Liver (tissue), 3 donors: ENCODE measurements at regions not wholly inside any gene's neighbourhood (a gene's known extent, or its start where the extent isn't known, plus 50 kb on each side); places are given as distances from the start of the nearest gene placed in this dataset.

Experiments used
- CTCF ChIP-seq: fragments of 150-350 bp; IDR thresholded peaks from 2 replicates; pipeline ENCODE4 v1.5.1; 2017; ENCODE audit warnings: improper control_type of control experiment, low read depth, low read length; ENCODE audit not compliant: missing input control
- EGR1 ChIP-seq, 2 donors: IDR thresholded peaks; 2 replicates each; pipeline ENCODE4 v1.6.1; 2016 to 2018; ENCODE audit warnings: antibody characterized with exemption in 2 of 2, low read depth in 2 of 2
- FOXA1 ChIP-seq: IDR thresholded peaks from 2 replicates; pipeline ENCODE4 v1.6.1; 2016; ENCODE audit warnings: antibody characterized with exemption
- GABPA ChIP-seq, 2 donors: IDR thresholded peaks in 1 of 2; conservative IDR thresholded peaks in 1 of 2; 2 replicates each; pipeline ENCODE4 v1.6.1; 2016; ENCODE audit warnings: antibody characterized with exemption in 2 of 2, mild to moderate bottlenecking in 1 of 2, moderate library complexity in 1 of 2
- JUND ChIP-seq, 2 donors: IDR thresholded peaks; 2 replicates each; pipeline ENCODE4 v1.6.1; 2016; ENCODE audit warnings: antibody characterized with exemption in 2 of 2
- MAX ChIP-seq: IDR thresholded peaks from 2 replicates; pipeline ENCODE4 v1.6.1; 2016; ENCODE audit warnings: antibody characterized with exemption
- NR2F2 ChIP-seq: IDR thresholded peaks from 2 replicates; pipeline ENCODE4 v1.6.1; 2016; ENCODE audit warnings: antibody characterized with exemption
- RAD21 ChIP-seq, 2 donors: IDR thresholded peaks; 2 replicates each; pipeline ENCODE4 v1.6.1; 2016; ENCODE audit warnings: antibody characterized with exemption in 2 of 2, mild to moderate bottlenecking in 2 of 2
- REST ChIP-seq: IDR thresholded peaks from 2 replicates; pipeline ENCODE4 v1.6.1; 2016; ENCODE audit warnings: antibody characterized with exemption, mild to moderate bottlenecking
- RXRA ChIP-seq, 2 donors: IDR thresholded peaks; 2 replicates each; pipeline ENCODE4 v1.6.1; 2017 to 2018; ENCODE audit warnings: antibody characterized with exemption in 2 of 2, mild to moderate bottlenecking in 1 of 2
- SP1 ChIP-seq: IDR thresholded peaks from 2 replicates; pipeline ENCODE4 v1.6.1; 2018; ENCODE audit warnings: antibody characterized with exemption, mild to moderate bottlenecking
- TAF1 ChIP-seq: conservative IDR thresholded peaks from 2 replicates; pipeline ENCODE4 v1.6.1; 2016; ENCODE audit warnings: antibody characterized with exemption, mild to moderate bottlenecking
- YY1 ChIP-seq: IDR thresholded peaks from 2 replicates; pipeline ENCODE4 v1.6.1; 2016; ENCODE audit warnings: antibody characterized with exemption, mild to moderate bottlenecking
- TF ChIP-seq, protein P1 (sequence below): IDR thresholded peaks from 2 replicates; pipeline ENCODE4 v1.6.1; 2016; ENCODE audit warnings: antibody characterized with exemption
- donor health status: healthy.
- donor health status: healthy.

- no peak for TF ChIP-seq CTCF
- no peak for TF ChIP-seq JUND (IDR thresholded peaks at IDR 0.05)
- no peak for TF ChIP-seq MAX
- TF ChIP-seq RAD21 (IDR thresholded peaks at IDR 0.05): no peak
- TF ChIP-seq SP1: no peak
- no peak for TF ChIP-seq RXRA (IDR thresholded peaks at IDR 0.05)
- TF ChIP-seq FOXA1: no peak
- no peak for TF ChIP-seq YY1
- TF ChIP-seq TAF1: no peak
- TF ChIP-seq, protein P1, sequence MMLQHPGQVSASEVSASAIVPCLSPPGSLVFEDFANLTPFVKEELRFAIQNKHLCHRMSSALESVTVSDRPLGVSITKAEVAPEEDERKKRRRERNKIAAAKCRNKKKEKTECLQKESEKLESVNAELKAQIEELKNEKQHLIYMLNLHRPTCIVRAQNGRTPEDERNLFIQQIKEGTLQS: no peak
- no peak for TF ChIP-seq REST
- TF ChIP-seq NR2F2: no peak
- no peak for TF ChIP-seq EGR1 (IDR thresholded peaks at IDR 0.05; ENCODE audit: low read depth in 2 of 2)
- TF ChIP-seq GABPA (IDR thresholded peaks at IDR 0.05 in 1 of 2, conservative IDR thresholded peaks at IDR 0.05 in 1 of 2): no peak
These were observed 142.4 kb upstream of the ZNF236 start for GRCh38 chr18:76679945-76680344.
